ENCODE measurements at regions not wholly inside any gene's neighbourhood (a gene's known extent, or its start where the extent isn't known, plus 50 kb on each side); places are given as distances from the start of the nearest gene placed in this dataset.

DNA sequence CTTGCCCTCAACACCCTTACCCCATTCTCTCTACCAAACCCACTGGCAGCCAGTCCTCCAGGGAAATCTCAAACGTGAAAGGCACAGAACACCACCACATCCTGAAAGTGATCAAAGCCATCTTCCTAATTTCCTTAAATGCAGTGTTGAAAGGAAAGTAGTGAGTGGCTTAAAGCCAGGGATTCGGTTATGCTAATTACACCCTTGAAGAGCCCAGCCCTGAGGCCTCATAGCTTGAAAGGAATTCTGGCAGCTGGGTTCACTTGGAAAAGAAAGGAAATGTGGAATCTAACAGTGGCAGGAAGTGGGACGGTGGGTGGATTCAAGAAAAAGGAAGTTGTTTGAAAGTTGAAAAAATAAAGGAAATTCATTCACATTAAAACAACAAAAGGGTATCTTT lies 73.0 kb upstream of the FICD start:
- TF ChIP-seq CTCF (IDR thresholded peaks at IDR 0.05; ENCODE audit: insufficient read depth, low read depth, low read length, missing control alignments), result no peak
- DNase-seq (ENCODE audit: low read depth), result no peak
- H3K4me3 ChIP-seq (ENCODE audit: low read depth, low read length), result no peak overlapping the region

- no peak for DNase-seq (ENCODE audit: low read depth)
- no peak for TF ChIP-seq CTCF (IDR thresholded peaks at IDR 0.05; ENCODE audit: insufficient read depth, low read depth, low read length, missing control alignments)
- no peak overlapping the region for H3K4me3 ChIP-seq (ENCODE audit: low read depth, low read length)
Observed at GRCh38 chr12:108441549-108441948, 73.5 kb upstream of the FICD start.

DNA sequence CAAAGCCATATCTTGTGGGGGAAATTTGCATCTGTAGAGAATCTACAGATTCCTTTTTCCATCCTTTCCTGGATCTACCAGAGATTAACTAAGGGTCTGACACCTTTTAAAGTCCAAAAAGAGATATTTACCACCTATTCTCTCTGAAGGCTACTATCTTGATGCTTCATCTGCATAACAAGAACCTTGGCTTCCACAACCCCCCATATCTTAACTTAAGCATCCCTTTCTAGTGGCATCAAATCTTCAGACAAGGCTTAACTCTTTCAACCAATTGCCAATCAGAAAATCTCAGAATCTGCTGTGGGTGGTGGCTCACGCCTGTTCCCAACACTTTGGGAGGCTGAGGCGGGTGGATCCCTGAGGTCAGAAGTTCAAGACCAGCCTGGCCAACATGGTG lies 74.3 kb upstream of the FICD start:
- no peak overlapping the region for H3K4me3 ChIP-seq (ENCODE audit: low read depth, low read length)
- TF ChIP-seq CTCF (IDR thresholded peaks at IDR 0.05; ENCODE audit: insufficient read depth, low read depth, low read length, missing control alignments), result no peak
- no peak for DNase-seq (ENCODE audit: low read depth)

GRCh38 chr12:108438667-108439066 lies 76.4 kb upstream of the FICD start:
- no peak for TF ChIP-seq CTCF (IDR thresholded peaks at IDR 0.05; ENCODE audit: insufficient read depth, low read depth, low read length, missing control alignments)
- no peak for DNase-seq (ENCODE audit: low read depth)
- no peak overlapping the region for H3K4me3 ChIP-seq (ENCODE audit: low read depth, low read length)

GRCh38 chr12:108432423-108433121 lies 82.5 kb upstream of the FICD start:
- no peak for DNase-seq (ENCODE audit: low read depth)
- TF ChIP-seq CTCF (IDR thresholded peaks at IDR 0.05; ENCODE audit: insufficient read depth, low read depth, low read length, missing control alignments), result no peak
- H3K4me3 ChIP-seq (ENCODE audit: low read depth, low read length), result no peak overlapping the region

- TF ChIP-seq CTCF (IDR thresholded peaks at IDR 0.05; ENCODE audit: insufficient read depth, low read depth, low read length, missing control alignments), result no peak
- no peak for DNase-seq (ENCODE audit: low read depth)
- no peak overlapping the region for H3K4me3 ChIP-seq (ENCODE audit: low read depth, low read length)
Observed at GRCh38 chr12:108430926-108431325, 84.2 kb upstream of the FICD start.

DNA sequence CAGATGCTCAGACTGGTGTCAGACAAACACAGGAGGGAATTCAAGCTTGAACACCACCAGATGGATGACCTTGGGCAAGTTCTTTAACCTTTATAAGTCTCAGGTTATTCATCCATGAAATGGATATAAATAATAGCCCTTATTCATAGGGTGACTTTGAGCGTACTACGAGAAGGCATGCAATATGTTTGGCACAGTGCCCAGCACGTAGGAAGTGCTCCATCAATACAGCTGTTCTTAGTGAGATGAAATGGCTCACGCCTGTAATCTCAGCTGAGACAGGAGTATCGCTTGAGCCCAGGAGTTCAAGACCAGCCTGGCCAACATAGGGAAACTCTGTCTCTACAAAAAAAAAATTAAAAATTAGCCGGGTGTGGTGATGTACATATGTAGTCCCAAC lies 84.8 kb upstream of the FICD start:
- no peak for DNase-seq (ENCODE audit: low read depth)
- H3K4me3 ChIP-seq (ENCODE audit: low read depth, low read length), result no peak overlapping the region
- no peak for TF ChIP-seq CTCF (IDR thresholded peaks at IDR 0.05; ENCODE audit: insufficient read depth, low read depth, low read length, missing control alignments)
